ENCODE measurements at regions not wholly inside any gene's neighbourhood (a gene's known extent, or its start where the extent isn't known, plus 50 kb on each side); places are given as distances from the start of the nearest gene placed in this dataset.

GRCh38 chr20:12682613-12683012 is 326.2 kb upstream of the SPTLC3 start:
- Histone ChIP-seq H3K4me3 (ENCODE audit: low read depth, low read length) (no peak overlapping the region), H3K27ac (no peak overlapping the region), H3K27me3 (replicated peaks) (no peaks in the 10 kb centered on the region), H3K36me3 (replicated peaks) (no peaks in the 10 kb centered on the region)
- no peak for DNase-seq
- in situ Hi-C loops (cut with HindIII; ENCODE audit: low pct_ligation_motif_present, low sequenced_read_pairs) = no loop called here
- no peak for TF ChIP-seq CTCF (IDR thresholded peaks at IDR 0.05; ENCODE audit: low read depth, low read length, missing control alignments)

- Histone ChIP-seq H3K4me3 (ENCODE audit: low read depth, low read length) (no peak overlapping the region), H3K27ac (no peak overlapping the region), H3K36me3 (replicated peaks) (no peaks in the 10 kb centered on the region), H3K27me3 (replicated peaks) (no peaks in the 10 kb centered on the region)
- in situ Hi-C loops (cut with HindIII; ENCODE audit: low pct_ligation_motif_present, low sequenced_read_pairs) = no loop called here
- DNase-seq = no peak
- no peak for TF ChIP-seq CTCF (IDR thresholded peaks at IDR 0.05; ENCODE audit: low read depth, low read length, missing control alignments)
Measured at GRCh38 chr20:12687476-12687875, 321.3 kb upstream of the SPTLC3 start.

GRCh38 chr20:12695937-12696336 is 312.8 kb upstream of the SPTLC3 start:
- in situ Hi-C loops (cut with HindIII; ENCODE audit: low pct_ligation_motif_present, low sequenced_read_pairs) = no loop called here
- Histone ChIP-seq H3K27ac (no peak overlapping the region), H3K4me3 (ENCODE audit: low read depth, low read length) (no peak overlapping the region), H3K27me3 (replicated peaks) (no peaks in the 10 kb centered on the region), H3K36me3 (replicated peaks) (no peaks in the 10 kb centered on the region)
- DNase-seq = no peak
- TF ChIP-seq CTCF (IDR thresholded peaks at IDR 0.05; ENCODE audit: low read depth, low read length, missing control alignments) = no peak

- in situ Hi-C loops (cut with HindIII; ENCODE audit: low pct_ligation_motif_present, low sequenced_read_pairs) = no loop called here
- Histone ChIP-seq H3K4me3 (ENCODE audit: low read depth, low read length) (no peak overlapping the region), H3K36me3 (replicated peaks) (no peaks in the 10 kb centered on the region), H3K27ac (no peak overlapping the region), H3K27me3 (replicated peaks) (no peaks in the 10 kb centered on the region)
- no peak for TF ChIP-seq CTCF (IDR thresholded peaks at IDR 0.05; ENCODE audit: low read depth, low read length, missing control alignments)
- no peak for DNase-seq
Measured at GRCh38 chr20:12698817-12699216, 310.0 kb upstream of the SPTLC3 start.

GRCh38 chr20:12699374-12700228 is 309.2 kb upstream of the SPTLC3 start:
- in situ Hi-C loops (cut with HindIII; ENCODE audit: low pct_ligation_motif_present, low sequenced_read_pairs) = no loop called here
- Histone ChIP-seq H3K4me3 (ENCODE audit: low read depth, low read length) (no peak overlapping the region), H3K27me3 (replicated peaks) (no peaks in the 10 kb centered on the region), H3K36me3 (replicated peaks) (no peaks in the 10 kb centered on the region), H3K27ac (no peak overlapping the region)
- no peak for DNase-seq
- no peak for TF ChIP-seq CTCF (IDR thresholded peaks at IDR 0.05; ENCODE audit: low read depth, low read length, missing control alignments)

GRCh38 chr20:12700701-12701100 is 308.1 kb upstream of the SPTLC3 start:
- H3K36me3 ChIP-seq (replicated peaks) = no peaks in the 10 kb centered on the region
- no peak overlapping the region for H3K27ac ChIP-seq
- DNase-seq = no peak
- in situ Hi-C loops (cut with HindIII; ENCODE audit: low pct_ligation_motif_present, low sequenced_read_pairs) = no loop called here
- H3K27me3 ChIP-seq (replicated peaks) = no peaks in the 10 kb centered on the region
- H3K4me3 ChIP-seq (ENCODE audit: low read depth, low read length) = no peak overlapping the region
- no peak for TF ChIP-seq CTCF (IDR thresholded peaks at IDR 0.05; ENCODE audit: low read depth, low read length, missing control alignments)

Data from brain microvascular endothelial cell (primary cell).